CD14-positive monocyte (primary cell): ENCODE measurements at regions not wholly inside any gene's neighbourhood (a gene's known extent, or its start where the extent isn't known, plus 50 kb on each side); places are given as distances from the start of the nearest gene placed in this dataset.

Experiments used
- DNase-seq, 3 donors: peaks; one replicate each; pipeline ENCODE4 v3.0.0-alpha.2; 2011 to 2022
- H2AFZ ChIP-seq: 2 replicates; pipeline ENCODE4 v1.6.0; 2012; ENCODE audit warnings: mild to moderate bottlenecking, low read depth, low read length, inconsistent platforms; ENCODE audit not compliant: insufficient read depth, poor library complexity, severe bottlenecking
- H3K27ac ChIP-seq, 2 donors: 1 replicate in 1 of 2; 2 replicates in 1 of 2; pipeline ENCODE4 v1.5.1; 2012 to 2013; ENCODE audit warnings: low read length in 2 of 2, control low read depth in 1 of 2, inconsistent platforms in 1 of 2, low read depth in 1 of 2, mild to moderate bottlenecking in 1 of 2
- H3K27me3 ChIP-seq, 2 donors: one replicate each; pipeline versions ENCODE4 v1.6.0 to v1.6.1; 2011 to 2013; ENCODE audit warnings: low read length in 2 of 2; ENCODE audit not compliant: control insufficient read depth in 2 of 2, insufficient read depth in 2 of 2
- H3K36me3 ChIP-seq, 2 donors: replicated peaks in 1 of 2; 1 replicate in 1 of 2; 2 replicates in 1 of 2; pipeline versions ENCODE4 v1.5.1 to v1.6.1; 2012 to 2013; ENCODE audit warnings: low read length in 2 of 2, control low read depth in 1 of 2, inconsistent platforms in 1 of 2, mild to moderate bottlenecking in 1 of 2; ENCODE audit not compliant: insufficient read depth in 2 of 2, control insufficient read depth in 1 of 2
- H3K4me1 ChIP-seq, 2 donors: 1 replicate in 1 of 2; 2 replicates in 1 of 2; pipeline versions ENCODE4 v1.5.1 to v1.6.1; 2012 to 2013; ENCODE audit warnings: low read length in 2 of 2, control low read depth in 1 of 2, inconsistent platforms in 1 of 2, mild to moderate bottlenecking in 1 of 2, moderate library complexity in 1 of 2; ENCODE audit not compliant: insufficient read depth in 2 of 2, control insufficient read depth in 1 of 2
- H3K4me2 ChIP-seq: replicated peaks from 2 replicates; pipeline ENCODE3; 2012; ENCODE audit warnings: low read length, moderate library complexity, mild to moderate bottlenecking; ENCODE audit not compliant: poor library complexity, severe bottlenecking; ENCODE audit errors: extremely low read depth
- H3K4me3 ChIP-seq, 3 experiments: fragments of 200-600 bp in 1 of 3; sonication (generic) in 1 of 3; replicated peaks in 1 of 3; 1 replicate in 2 of 3; 2 replicates in 1 of 3; pipeline ENCODE4 v1.5.1; 2011 to 2013; ENCODE audit warnings: low read length in 3 of 3, mild to moderate bottlenecking in 3 of 3, control low read depth in 2 of 3, low read depth in 2 of 3, inconsistent platforms in 1 of 3, moderate library complexity in 1 of 3
- H3K79me2 ChIP-seq: 2 replicates; pipeline ENCODE4 v1.6.0; 2012; ENCODE audit warnings: mild to moderate bottlenecking, control low read depth, inconsistent platforms, low read length, moderate library complexity; ENCODE audit not compliant: insufficient read depth
- H3K9ac ChIP-seq: 2 replicates; pipeline ENCODE4 v1.6.0; 2017; ENCODE audit warnings: low read length, mild to moderate bottlenecking; ENCODE audit not compliant: insufficient read depth, poor library complexity, severe bottlenecking
- H3K9me3 ChIP-seq, 2 donors: replicated peaks in 1 of 2; 1 replicate in 1 of 2; 2 replicates in 1 of 2; pipeline versions ENCODE4 v1.5.1 to v1.6.1; 2012 to 2013; ENCODE audit warnings: low read length in 2 of 2, control low read depth in 1 of 2; ENCODE audit not compliant: control insufficient read depth in 1 of 2, insufficient read depth in 1 of 2
- H4K20me1 ChIP-seq: 2 replicates; pipeline ENCODE4 v1.6.0; 2012; ENCODE audit warnings: mild to moderate bottlenecking, low read length, control low read depth, moderate library complexity; ENCODE audit not compliant: insufficient read depth
- H3K27ac Mint-ChIP-seq, 7 donors: one replicate each; pipeline ENCODE4 v1.8.0; 2020; ENCODE audit warnings: mild to moderate bottlenecking in 7 of 7, mixed read lengths in 7 of 7, moderate library complexity in 6 of 7, inconsistent platforms in 2 of 7
- H3K27me3 Mint-ChIP-seq, 3 donors: one replicate each; pipeline ENCODE4 v1.8.0; 2021 to 2022; ENCODE audit warnings: low read depth in 3 of 3, mild to moderate bottlenecking in 3 of 3, mixed read lengths in 3 of 3, moderate library complexity in 3 of 3, inconsistent platforms in 1 of 3
- H3K36me3 Mint-ChIP-seq, 2 donors: one replicate each; pipeline ENCODE4 v1.8.0; 2020; ENCODE audit warnings: mixed read lengths in 2 of 2, inconsistent platforms in 1 of 2, mild to moderate bottlenecking in 1 of 2
- H3K4me1 Mint-ChIP-seq: one replicate; pipeline ENCODE4 v1.8.0; 2020; ENCODE audit warnings: mild to moderate bottlenecking, mixed read lengths
- H3K4me3 Mint-ChIP-seq, 2 donors: one replicate each; pipeline ENCODE4 v1.8.0; 2020; ENCODE audit warnings: mild to moderate bottlenecking in 2 of 2, mixed read lengths in 2 of 2, moderate library complexity in 1 of 2
- H3K9me3 Mint-ChIP-seq, 7 donors: one replicate each; pipeline ENCODE4 v1.8.0; 2020 to 2022; ENCODE audit warnings: mixed read lengths in 7 of 7, mild to moderate bottlenecking in 6 of 7, moderate library complexity in 6 of 7, inconsistent platforms in 2 of 7
- WGBS: methylation state at CpG from one replicate; pipeline ENCODE4 v1.1.5; 2013; ENCODE audit warnings: missing lambda C conversion rate; ENCODE audit not compliant: insufficient coverage; 5-methylcytosine and 5-hydroxymethylcytosine counted together
- intact Hi-C, 2 donors: fragments of 100-400 bp; cut with micrococcal nuclease; formaldehyde crosslinking; loops; one replicate each; pipeline versions ENCODE4 v1.15.0 to v1.15.1; 2023
- TF ChIP-seq, protein P1 (sequence below): fragments of 200-600 bp; IDR thresholded peaks from one replicate; pipeline ENCODE4 v1.8.0; 2022; ENCODE audit warnings: antibody characterized with exemption, mild to moderate bottlenecking

DNA sequence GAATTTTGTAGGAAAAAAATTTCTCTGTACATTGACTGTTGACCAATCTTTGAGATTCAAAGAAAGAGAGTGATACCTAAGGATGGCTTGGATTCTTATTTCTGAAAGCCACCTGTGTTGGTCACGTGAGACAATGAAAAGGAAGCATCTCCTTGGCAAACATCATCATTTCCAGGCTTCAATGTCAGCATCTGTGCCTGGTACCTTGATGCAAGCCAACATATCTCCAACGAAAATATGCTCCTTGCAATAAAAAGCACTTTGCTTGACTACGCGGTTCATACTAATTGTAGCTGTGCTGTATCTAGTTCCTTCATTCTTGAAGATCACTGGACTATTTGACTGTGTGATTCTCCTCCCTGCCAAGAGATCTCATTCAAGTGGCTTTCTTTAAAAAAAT is 503.4 kb upstream of the PSMD7 start:
- Histone ChIP-seq H3K27ac (no peak overlapping the region), H3K79me2 (no peaks in the 10 kb centered on the region), H2AFZ (no peak overlapping the region), H3K4me1 (no peaks in the 10 kb centered on the region), H3K9me3 (no peaks in the 10 kb centered on the region), H3K9ac (no peak overlapping the region), H3K27me3 (no peaks in the 10 kb centered on the region), H3K36me3 (no peaks in the 10 kb centered on the region), H3K4me3 (no peak overlapping the region), H3K4me2 (no peak overlapping the region), H4K20me1 (no peaks in the 10 kb centered on the region)
- DNase-seq, result no peak
- intact Hi-C loops, result no loop called here
- 86% methylated on average over 1 of the region's 4 CpGs for WGBS
- no peak overlapping the region for H3K27ac Mint-ChIP-seq
- peaks cover 0 to 5% (median 0%) of the 10 kb centered on the region in 7 donors for H3K9me3 Mint-ChIP-seq
- H3K4me3 Mint-ChIP-seq, result no peak overlapping the region
- TF ChIP-seq, protein P1, sequence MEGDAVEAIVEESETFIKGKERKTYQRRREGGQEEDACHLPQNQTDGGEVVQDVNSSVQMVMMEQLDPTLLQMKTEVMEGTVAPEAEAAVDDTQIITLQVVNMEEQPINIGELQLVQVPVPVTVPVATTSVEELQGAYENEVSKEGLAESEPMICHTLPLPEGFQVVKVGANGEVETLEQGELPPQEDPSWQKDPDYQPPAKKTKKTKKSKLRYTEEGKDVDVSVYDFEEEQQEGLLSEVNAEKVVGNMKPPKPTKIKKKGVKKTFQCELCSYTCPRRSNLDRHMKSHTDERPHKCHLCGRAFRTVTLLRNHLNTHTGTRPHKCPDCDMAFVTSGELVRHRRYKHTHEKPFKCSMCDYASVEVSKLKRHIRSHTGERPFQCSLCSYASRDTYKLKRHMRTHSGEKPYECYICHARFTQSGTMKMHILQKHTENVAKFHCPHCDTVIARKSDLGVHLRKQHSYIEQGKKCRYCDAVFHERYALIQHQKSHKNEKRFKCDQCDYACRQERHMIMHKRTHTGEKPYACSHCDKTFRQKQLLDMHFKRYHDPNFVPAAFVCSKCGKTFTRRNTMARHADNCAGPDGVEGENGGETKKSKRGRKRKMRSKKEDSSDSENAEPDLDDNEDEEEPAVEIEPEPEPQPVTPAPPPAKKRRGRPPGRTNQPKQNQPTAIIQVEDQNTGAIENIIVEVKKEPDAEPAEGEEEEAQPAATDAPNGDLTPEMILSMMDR, result no peak
- no peaks in the 10 kb centered on the region for H3K36me3 Mint-ChIP-seq
- H3K4me1 Mint-ChIP-seq, result no peaks in the 10 kb centered on the region
- peaks cover 0 to 3% (median 0%) of the 10 kb centered on the region in 3 donors for H3K27me3 Mint-ChIP-seq

DNA sequence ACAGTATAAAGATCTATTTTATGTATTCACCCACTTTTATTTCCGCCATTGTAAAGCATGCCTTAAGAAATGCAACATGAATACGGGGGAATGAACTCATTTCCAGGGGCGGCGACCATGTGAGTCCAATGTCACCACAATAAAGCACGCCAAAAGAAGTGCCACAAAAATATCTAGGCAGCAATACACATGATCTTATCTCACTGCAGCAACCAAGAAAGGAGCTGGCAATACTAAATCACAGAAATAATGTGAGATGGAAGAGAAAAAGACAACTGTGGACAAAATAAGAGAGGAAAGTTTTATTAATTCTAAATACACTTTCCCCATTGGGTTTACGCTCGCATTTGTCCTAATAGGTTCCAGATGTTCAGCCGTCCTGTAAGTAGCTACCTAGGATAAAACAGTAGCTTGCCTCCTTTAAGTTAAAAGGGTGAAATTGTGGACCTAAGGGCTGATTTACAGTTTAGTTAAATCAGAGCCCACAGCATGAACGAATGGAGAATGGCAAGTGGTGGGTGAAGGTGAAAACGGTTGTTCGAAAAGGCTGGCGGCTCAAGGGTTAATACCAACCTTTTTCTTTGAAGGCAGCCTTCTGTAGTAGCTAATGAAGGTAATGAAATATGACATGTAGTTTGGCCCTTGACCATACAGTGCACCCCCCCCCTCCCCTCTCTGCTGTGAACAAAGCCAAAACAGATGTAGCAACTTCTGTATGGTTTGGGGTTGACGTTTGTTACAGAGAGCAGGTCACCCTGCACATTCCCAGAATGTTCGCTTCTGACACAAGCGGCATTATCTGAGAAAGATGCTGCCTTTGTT is 504.2 kb upstream of the PSMD7 start:
- Histone ChIP-seq H3K36me3 (no peaks in the 10 kb centered on the region), H3K27ac (no peak overlapping the region), H3K4me3 (no peak overlapping the region), H3K79me2 (no peaks in the 10 kb centered on the region), H2AFZ (no peak overlapping the region), H3K9me3 (no peaks in the 10 kb centered on the region), H3K27me3 (no peaks in the 10 kb centered on the region), H4K20me1 (no peaks in the 10 kb centered on the region), H3K4me1 (no peaks in the 10 kb centered on the region), H3K4me2 (no peak overlapping the region), H3K9ac (no peak overlapping the region)
- H3K36me3 Mint-ChIP-seq, result no peaks in the 10 kb centered on the region
- peaks cover 0 to 5% (median 0%) of the 10 kb centered on the region in 7 donors for H3K9me3 Mint-ChIP-seq
- TF ChIP-seq, protein P1, result no peak
- H3K27ac Mint-ChIP-seq, result no peak overlapping the region
- peaks cover 0 to 3% (median 0%) of the 10 kb centered on the region in 3 donors for H3K27me3 Mint-ChIP-seq
- H3K4me3 Mint-ChIP-seq, result no peak overlapping the region
- intact Hi-C loops, result no loop called here
- WGBS, result 92% methylated on average over 2 of the region's 15 CpGs
- no peaks in the 10 kb centered on the region for H3K4me1 Mint-ChIP-seq
- no peak for DNase-seq
